ENCODE measurements at regions not wholly inside any gene's neighbourhood (a gene's known extent, or its start where the extent isn't known, plus 50 kb on each side); places are given as distances from the start of the nearest gene placed in this dataset.
"Not testable (repeated sequence)": the region's sequence is repeated elsewhere in the genome, so short reads cannot be mapped to it uniquely, and the experiment has no call there.

- intact Hi-C loops (cut with DNase I; ENCODE audit: low total_unique reads) = no loop called here
- WGBS, 2 donors = 88 to 98% methylated on average over 2 of the region's 2 CpGs
- Histone ChIP-seq H3K9me3 (no peaks in the 10 kb centered on the region), H3K4me3 (no peak overlapping the region), H3K27me3 (no peaks in the 10 kb centered on the region), H3K4me1 (no peaks in the 10 kb centered on the region), H3K36me3 (ENCODE audit: low read depth, missing control alignments) (no peaks in the 10 kb centered on the region), H3K27ac (no peak overlapping the region)
- DNase-seq = no peak
- TF ChIP-seq POLR2A (IDR thresholded peaks at IDR 0.05) = no peak
- TF ChIP-seq, protein P1, sequence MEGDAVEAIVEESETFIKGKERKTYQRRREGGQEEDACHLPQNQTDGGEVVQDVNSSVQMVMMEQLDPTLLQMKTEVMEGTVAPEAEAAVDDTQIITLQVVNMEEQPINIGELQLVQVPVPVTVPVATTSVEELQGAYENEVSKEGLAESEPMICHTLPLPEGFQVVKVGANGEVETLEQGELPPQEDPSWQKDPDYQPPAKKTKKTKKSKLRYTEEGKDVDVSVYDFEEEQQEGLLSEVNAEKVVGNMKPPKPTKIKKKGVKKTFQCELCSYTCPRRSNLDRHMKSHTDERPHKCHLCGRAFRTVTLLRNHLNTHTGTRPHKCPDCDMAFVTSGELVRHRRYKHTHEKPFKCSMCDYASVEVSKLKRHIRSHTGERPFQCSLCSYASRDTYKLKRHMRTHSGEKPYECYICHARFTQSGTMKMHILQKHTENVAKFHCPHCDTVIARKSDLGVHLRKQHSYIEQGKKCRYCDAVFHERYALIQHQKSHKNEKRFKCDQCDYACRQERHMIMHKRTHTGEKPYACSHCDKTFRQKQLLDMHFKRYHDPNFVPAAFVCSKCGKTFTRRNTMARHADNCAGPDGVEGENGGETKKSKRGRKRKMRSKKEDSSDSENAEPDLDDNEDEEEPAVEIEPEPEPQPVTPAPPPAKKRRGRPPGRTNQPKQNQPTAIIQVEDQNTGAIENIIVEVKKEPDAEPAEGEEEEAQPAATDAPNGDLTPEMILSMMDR (IDR thresholded peaks at IDR 0.05) = no peak
These were observed 352.1 kb downstream of the MMUT start for GRCh38 chr6:49110916-49111315.

- H3K27ac ChIP-seq, DNase-seq: not testable (repeated sequence)
These were observed 365.4 kb downstream of the MMUT start for GRCh38 chr6:49097664-49098063.

DNA sequence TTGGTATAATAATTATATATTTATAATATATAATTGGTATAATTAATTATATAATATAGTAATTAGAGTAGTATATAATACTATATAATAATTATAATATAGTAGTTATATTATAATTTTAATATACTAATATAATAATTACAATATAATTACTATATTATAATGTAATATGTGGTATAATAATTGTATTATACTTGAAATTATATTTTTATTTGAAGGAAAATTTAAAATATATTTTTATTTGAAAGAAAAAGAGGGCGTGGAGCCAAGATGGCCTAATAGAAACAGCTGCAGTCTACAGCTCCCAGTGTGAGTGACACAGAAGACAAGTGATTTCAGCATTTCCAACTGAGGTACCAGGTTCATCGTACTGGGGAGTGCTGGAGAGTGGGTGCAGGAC lies 365.9 kb downstream of the MMUT start:
- intact Hi-C loops (cut with DNase I; ENCODE audit: low total_unique reads) = no loop called here
- no peak overlapping the region for H3K4me3 ChIP-seq
- no peaks in the 10 kb centered on the region for H3K36me3 ChIP-seq (ENCODE audit: low read depth, missing control alignments)
- no peaks in the 10 kb centered on the region for H3K4me1 ChIP-seq
- no peaks in the 10 kb centered on the region for H3K27me3 ChIP-seq
- no peak for DNase-seq
- TF ChIP-seq, protein P1 (IDR thresholded peaks at IDR 0.05) = no peak
- TF ChIP-seq POLR2A (IDR thresholded peaks at IDR 0.05) = no peak
- 91 to 93% methylated on average over 2 of the region's 2 CpGs for WGBS, 2 donors
- no peak overlapping the region for H3K27ac ChIP-seq
- H3K9me3 ChIP-seq = no peaks in the 10 kb centered on the region

More at GRCh38 chr6:49097664-49098063, 365.4 kb downstream of the MMUT start:
- intact Hi-C loops (cut with DNase I; ENCODE audit: low total_unique reads); H3K4me3 ChIP-seq; H3K27me3 ChIP-seq; H3K4me1 ChIP-seq; H3K36me3 ChIP-seq (ENCODE audit: low read depth, missing control alignments); H3K9me3 ChIP-seq: not testable (repeated sequence)
- WGBS, 2 donors = 96% methylated on average over 9 to 11 of the region's 11 CpGs

GRCh38 chr6:49088631-49089030 lies 374.4 kb downstream of the MMUT start:
- 84 to 93% methylated on average over 4 of the region's 4 CpGs for WGBS, 2 donors
- TF ChIP-seq, protein P1 (IDR thresholded peaks at IDR 0.05) = no peak
- no peak for TF ChIP-seq POLR2A (IDR thresholded peaks at IDR 0.05)
- H3K27me3 ChIP-seq = no peaks in the 10 kb centered on the region
- no peak overlapping the region for H3K4me3 ChIP-seq
- H3K4me1 ChIP-seq = no peaks in the 10 kb centered on the region
- no peaks in the 10 kb centered on the region for H3K36me3 ChIP-seq (ENCODE audit: low read depth, missing control alignments)
- intact Hi-C loops (cut with DNase I; ENCODE audit: low total_unique reads) = no loop called here
- no peak for DNase-seq
- no peaks in the 10 kb centered on the region for H3K9me3 ChIP-seq
- no peak overlapping the region for H3K27ac ChIP-seq

GRCh38 chr6:49087369-49087768 lies 375.7 kb downstream of the MMUT start:
- no peaks in the 10 kb centered on the region for H3K36me3 ChIP-seq (ENCODE audit: low read depth, missing control alignments)
- 58 to 62% methylated on average over 3 of the region's 3 CpGs for WGBS, 2 donors
- no peaks in the 10 kb centered on the region for H3K9me3 ChIP-seq
- TF ChIP-seq, protein P1 (IDR thresholded peaks at IDR 0.05) = no peak
- TF ChIP-seq POLR2A (IDR thresholded peaks at IDR 0.05) = no peak
- H3K4me3 ChIP-seq = no peak overlapping the region
- no peak for DNase-seq
- no peaks in the 10 kb centered on the region for H3K27me3 ChIP-seq
- no peak overlapping the region for H3K27ac ChIP-seq
- intact Hi-C loops (cut with DNase I; ENCODE audit: low total_unique reads) = no loop called here
- H3K4me1 ChIP-seq = no peaks in the 10 kb centered on the region

All from testis (tissue), 2 donors.